PC-9 (cell line): ENCODE measurements at regions not wholly inside any gene's neighbourhood (a gene's known extent, or its start where the extent isn't known, plus 50 kb on each side); places are given as distances from the start of the nearest gene placed in this dataset.

Source experiments
- BruUV-seq: library from RNA; stranded (reverse); fragments of 400-500 nt; replicated peaks from 2 replicates; lab custom pipeline; 2021; lab: Mats Ljungman, UMichigan
- CTCF ChIA-PET: fragments of 300-600 bp; sonication (Branson Sonifier 250); formaldehyde crosslinking; loops from one replicate; lab custom pipeline; 2022; ENCODE audit warnings: antibody characterized with exemption; lab: Charles Lee
- POLR2A ChIA-PET: fragments of 300-600 bp; sonication (Branson Sonifier 250); formaldehyde crosslinking; loops from one replicate; lab custom pipeline; 2022; ENCODE audit warnings: antibody characterized with exemption; ENCODE audit not compliant: unreplicated experiment; lab: Charles Lee
- DNase-seq, 2 experiments: peaks; one replicate each; pipeline versions ENCODE4 v3.0.0 to v3.0.0-alpha.2; 2015 to 2022; ENCODE audit warnings: mixed read lengths in 1 of 2
- H2AFZ ChIP-seq: fragments of 200-600 bp; sonication (generic); 2 replicates; pipeline ENCODE4 v1.8.1; 2017; ENCODE audit warnings: antibody characterized with exemption
- H3F3A ChIP-seq: fragments of 200-600 bp; sonication (generic); 2 replicates; pipeline ENCODE4 v1.8.1; 2017; ENCODE audit warnings: antibody characterized with exemption, mild to moderate bottlenecking, low read depth; ENCODE audit not compliant: insufficient read depth
- H3K27ac ChIP-seq: fragments of 200-600 bp; sonication (generic); 2 replicates; pipeline ENCODE4 v1.6.1; 2016; ENCODE audit warnings: mixed run types
- H3K27me3 ChIP-seq: fragments of 200-600 bp; sonication (generic); 2 replicates; pipeline ENCODE4 v1.6.1; 2016; ENCODE audit warnings: low read depth, mixed run types; ENCODE audit not compliant: insufficient read depth
- H3K36me3 ChIP-seq: fragments of 200-600 bp; sonication (generic); 2 replicates; pipeline ENCODE4 v1.6.1; 2016; ENCODE audit warnings: low read depth, mixed run types
- H3K4me1 ChIP-seq: fragments of 200-600 bp; sonication (generic); replicated peaks from 2 replicates; pipeline ENCODE4 v1.6.1; 2016; ENCODE audit warnings: mixed run types; ENCODE audit not compliant: insufficient read depth
- H3K4me2 ChIP-seq: fragments of 200-600 bp; sonication (generic); 2 replicates; pipeline ENCODE4 v1.6.1; 2017; ENCODE audit warnings: mixed run types
- H3K4me3 ChIP-seq: fragments of 200-600 bp; sonication (generic); 2 replicates; pipeline ENCODE4 v1.6.1; 2016; ENCODE audit warnings: mixed run types
- H3K79me2 ChIP-seq: fragments of 200-600 bp; sonication (generic); 2 replicates; pipeline ENCODE4 v1.6.1; 2017; ENCODE audit warnings: low read depth, mixed run types
- H3K9me2 ChIP-seq: fragments of 200-600 bp; sonication (generic); 2 replicates; pipeline ENCODE4 v1.8.1; 2017; ENCODE audit warnings: mild to moderate bottlenecking; ENCODE audit not compliant: insufficient read depth
- H3K9me3 ChIP-seq: fragments of 200-600 bp; sonication (generic); 2 replicates; pipeline ENCODE4 v1.8.1; 2016; ENCODE audit warnings: low read depth; ENCODE audit not compliant: insufficient read depth
- H4K20me1 ChIP-seq: fragments of 200-600 bp; sonication (generic); 2 replicates; pipeline ENCODE4 v1.8.1; 2017; ENCODE audit not compliant: insufficient read depth
- EZH2 ChIP-seq: fragments of 200-600 bp; sonication (generic); IDR thresholded peaks from 2 replicates; pipeline ENCODE4 v1.8.0; 2017; ENCODE audit warnings: antibody characterized with exemption, low read depth
- intact Hi-C: fragments of 100-400 bp; cut with micrococcal nuclease; formaldehyde crosslinking; loops from one replicate; pipeline ENCODE4 v1.10.0; 2022; ENCODE audit not compliant: unreplicated experiment
- TF ChIP-seq, protein P1 (sequence below): fragments of 200-600 bp; sonication (generic); conservative IDR thresholded peaks from 2 replicates; pipeline ENCODE4 v1.6.1; 2017; ENCODE audit warnings: mixed run types, antibody characterized with exemption, mild to moderate bottlenecking, moderate library complexity

DNA sequence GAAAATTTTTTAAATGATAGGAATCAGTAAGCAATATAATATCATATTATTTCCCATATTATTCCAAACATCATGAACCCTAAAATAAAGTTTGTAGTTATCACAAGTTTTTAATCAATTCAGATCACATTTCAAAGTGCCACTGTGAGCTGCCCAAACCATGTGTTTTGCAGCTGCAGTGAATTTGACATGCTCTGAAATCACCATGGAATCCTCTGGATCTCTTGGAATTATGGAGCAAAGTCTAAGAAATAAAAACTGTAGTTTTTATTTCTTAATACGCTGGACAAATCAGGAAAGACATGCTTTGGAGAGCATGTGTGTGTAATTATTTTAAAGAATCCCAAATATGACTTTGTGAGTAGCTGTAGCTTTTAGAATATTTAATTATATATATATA lies 262.7 kb downstream of the ANKRD50 start:
- Histone ChIP-seq H3K79me2 (no peaks in the 10 kb centered on the region), H3K4me3 (no peak overlapping the region), H2AFZ (no peak overlapping the region), H3K4me1 (no peaks in the 10 kb centered on the region), H3K9me3 (no peaks in the 10 kb centered on the region), H4K20me1 (no peaks in the 10 kb centered on the region), H3K9me2 (no peaks in the 10 kb centered on the region), H3K36me3 (no peaks in the 10 kb centered on the region), H3K4me2 (no peak overlapping the region), H3F3A (no peaks in the 10 kb centered on the region), H3K27me3 (no peaks in the 10 kb centered on the region), H3K27ac (no peak overlapping the region)
- intact Hi-C loops = no loop called here
- DNase-seq = no peak
- ChIA-PET POLR2A (no interaction called here), CTCF (no interaction called here)
- no peak for TF ChIP-seq EZH2
- TF ChIP-seq, protein P1, sequence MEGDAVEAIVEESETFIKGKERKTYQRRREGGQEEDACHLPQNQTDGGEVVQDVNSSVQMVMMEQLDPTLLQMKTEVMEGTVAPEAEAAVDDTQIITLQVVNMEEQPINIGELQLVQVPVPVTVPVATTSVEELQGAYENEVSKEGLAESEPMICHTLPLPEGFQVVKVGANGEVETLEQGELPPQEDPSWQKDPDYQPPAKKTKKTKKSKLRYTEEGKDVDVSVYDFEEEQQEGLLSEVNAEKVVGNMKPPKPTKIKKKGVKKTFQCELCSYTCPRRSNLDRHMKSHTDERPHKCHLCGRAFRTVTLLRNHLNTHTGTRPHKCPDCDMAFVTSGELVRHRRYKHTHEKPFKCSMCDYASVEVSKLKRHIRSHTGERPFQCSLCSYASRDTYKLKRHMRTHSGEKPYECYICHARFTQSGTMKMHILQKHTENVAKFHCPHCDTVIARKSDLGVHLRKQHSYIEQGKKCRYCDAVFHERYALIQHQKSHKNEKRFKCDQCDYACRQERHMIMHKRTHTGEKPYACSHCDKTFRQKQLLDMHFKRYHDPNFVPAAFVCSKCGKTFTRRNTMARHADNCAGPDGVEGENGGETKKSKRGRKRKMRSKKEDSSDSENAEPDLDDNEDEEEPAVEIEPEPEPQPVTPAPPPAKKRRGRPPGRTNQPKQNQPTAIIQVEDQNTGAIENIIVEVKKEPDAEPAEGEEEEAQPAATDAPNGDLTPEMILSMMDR = no peak
- BruUV-seq = no TSS peak

DNA sequence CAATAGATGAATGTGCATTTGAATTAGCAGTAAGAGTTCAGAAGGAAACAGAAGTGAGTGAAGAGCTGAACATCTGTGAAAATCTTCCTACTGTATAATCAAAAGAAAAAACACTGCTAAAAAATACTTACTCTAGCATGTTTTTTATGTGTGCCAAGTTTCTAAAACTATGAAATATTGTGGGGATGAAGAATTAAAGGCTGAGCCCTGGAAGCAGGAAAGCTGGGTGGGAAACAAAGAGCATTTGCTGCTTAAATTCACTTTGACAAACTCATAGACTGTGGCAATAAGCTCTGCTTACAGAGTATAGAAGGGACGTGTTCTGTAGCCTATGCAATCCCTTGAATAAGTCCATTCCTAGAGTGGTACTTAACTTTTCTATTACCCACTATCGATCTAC lies 261.7 kb downstream of the ANKRD50 start:
- Histone ChIP-seq H3K4me1 (no peaks in the 10 kb centered on the region), H3K27ac (no peak overlapping the region), H3K9me2 (no peaks in the 10 kb centered on the region), H3F3A (no peaks in the 10 kb centered on the region), H3K9me3 (no peaks in the 10 kb centered on the region), H3K4me2 (no peak overlapping the region), H3K27me3 (no peaks in the 10 kb centered on the region), H2AFZ (no peak overlapping the region), H3K36me3 (no peaks in the 10 kb centered on the region), H3K4me3 (no peak overlapping the region), H3K79me2 (no peaks in the 10 kb centered on the region), H4K20me1 (no peaks in the 10 kb centered on the region)
- POLR2A ChIA-PET = no interaction called here
- TF ChIP-seq, protein P1 = no peak
- no peak for TF ChIP-seq EZH2
- no TSS peak for BruUV-seq
- DNase-seq = no peak
- intact Hi-C loops = no loop called here
- CTCF ChIA-PET = no interaction called here

DNA sequence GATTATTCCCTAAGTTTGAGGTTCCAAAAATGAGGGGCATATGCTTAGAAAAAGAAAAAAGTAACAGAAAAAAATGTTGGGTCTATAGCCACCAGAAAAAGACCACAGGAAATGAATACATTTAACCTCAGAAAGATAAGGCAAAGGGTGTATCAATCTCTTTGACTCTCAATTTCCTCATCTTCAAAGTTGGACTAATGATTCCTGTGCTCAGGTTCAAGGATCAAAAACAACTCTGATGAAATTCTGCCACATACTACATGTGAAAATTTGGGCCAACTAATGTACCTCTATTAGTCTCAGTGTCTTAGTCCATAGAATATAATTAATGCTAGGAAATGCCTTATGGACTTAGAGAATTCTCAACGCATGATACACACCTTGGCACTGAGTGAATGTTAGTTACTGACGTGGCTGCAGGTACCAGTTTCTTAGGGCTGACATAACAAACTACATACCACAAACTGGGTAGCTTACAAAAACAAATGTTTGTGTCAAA lies 257.7 kb downstream of the ANKRD50 start:
- H3F3A ChIP-seq = no peaks in the 10 kb centered on the region
- H4K20me1 ChIP-seq = no peaks in the 10 kb centered on the region
- no TSS peak for BruUV-seq
- no peaks in the 10 kb centered on the region for H3K4me1 ChIP-seq
- H2AFZ ChIP-seq = no peak overlapping the region; the same call in 1 of the 2 replicates
- H3K79me2 ChIP-seq = no peaks in the 10 kb centered on the region
- no peak overlapping the region for H3K4me3 ChIP-seq
- H3K27me3 ChIP-seq = no peaks in the 10 kb centered on the region
- TF ChIP-seq, protein P1 = no peak
- TF ChIP-seq EZH2 = no peak
- no peak for DNase-seq
- no peak overlapping the region for H3K27ac ChIP-seq
- intact Hi-C loops = no loop called here
- H3K36me3 ChIP-seq = no peaks in the 10 kb centered on the region
- ChIA-PET POLR2A (no interaction called here), CTCF (no interaction called here)
- H3K9me3 ChIP-seq = no peaks in the 10 kb centered on the region
- H3K4me2 ChIP-seq = no peak overlapping the region
- no peaks in the 10 kb centered on the region for H3K9me2 ChIP-seq
